Urinary bladder (tissue), 3 donors: ENCODE measurements at regions not wholly inside any gene's neighbourhood (a gene's known extent, or its start where the extent isn't known, plus 50 kb on each side); places are given as distances from the start of the nearest gene placed in this dataset.

Experiments used
- DNase-seq: peaks from one replicate; pipeline ENCODE4 v3.0.0-alpha.2; 2015; ENCODE audit errors: extremely low spot score
- H3K27ac ChIP-seq: one replicate; pipeline ENCODE4 v1.5.1; 2013; ENCODE audit warnings: low read depth, mild to moderate bottlenecking, moderate library complexity
- H3K36me3 ChIP-seq: one replicate; pipeline ENCODE4 v1.6.1; 2013; ENCODE audit warnings: mild to moderate bottlenecking, moderate library complexity; ENCODE audit not compliant: insufficient read depth
- H3K4me1 ChIP-seq: one replicate; pipeline ENCODE4 v1.6.1; 2013; ENCODE audit warnings: mild to moderate bottlenecking, moderate library complexity; ENCODE audit not compliant: insufficient read depth
- H3K4me3 ChIP-seq: one replicate; pipeline ENCODE4 v1.5.1; 2013; ENCODE audit warnings: low read depth, low read length
- WGBS: extraction: QIAGEN DNeasy Blood & Tissue Kit; methylation state at CpG from one replicate; pipeline ENCODE4 v1.1.7; 2013; 5-methylcytosine and 5-hydroxymethylcytosine counted together
- donor health status: healthy with polysubstance abuse.
- donor health status: healthy.

DNA sequence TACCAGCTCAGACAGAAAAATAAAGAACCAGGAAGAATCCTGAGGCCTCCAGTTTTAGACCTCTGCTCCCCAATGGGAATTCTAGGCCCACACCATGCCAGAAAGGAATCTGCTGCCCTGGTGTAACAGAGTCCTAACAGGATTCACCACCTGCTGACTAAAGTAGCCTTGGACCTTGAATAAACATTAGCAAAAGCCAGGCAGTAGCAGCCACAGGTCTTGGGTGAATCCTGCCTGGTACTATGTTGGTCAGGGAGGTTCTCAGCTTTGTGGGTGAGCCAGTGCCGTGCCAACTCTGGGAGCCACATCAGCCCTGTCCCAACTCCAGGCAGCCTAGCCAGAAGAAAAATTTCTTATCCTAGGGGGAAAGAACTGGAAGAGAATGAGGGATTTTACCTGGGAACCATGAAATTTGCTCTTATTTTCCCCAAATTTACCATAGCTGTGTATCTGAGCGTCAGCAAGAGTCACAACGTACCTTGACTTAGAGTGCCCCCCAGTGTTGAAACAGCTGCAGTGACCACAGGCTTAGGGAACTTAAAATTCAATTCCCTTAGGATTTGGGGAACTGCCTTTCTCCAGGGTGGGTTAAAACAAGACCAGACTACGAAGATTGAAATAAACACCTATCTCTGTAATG, 1895.6 kb upstream of the PRR20A start:
- H3K36me3 ChIP-seq: no peaks in the 10 kb centered on the region
- no peak overlapping the region for H3K27ac ChIP-seq
- H3K4me3 ChIP-seq: no peak overlapping the region
- no peak for DNase-seq
- 62% methylated on average over 4 of the region's 4 CpGs for WGBS
- H3K4me1 ChIP-seq: no peaks in the 10 kb centered on the region

DNA sequence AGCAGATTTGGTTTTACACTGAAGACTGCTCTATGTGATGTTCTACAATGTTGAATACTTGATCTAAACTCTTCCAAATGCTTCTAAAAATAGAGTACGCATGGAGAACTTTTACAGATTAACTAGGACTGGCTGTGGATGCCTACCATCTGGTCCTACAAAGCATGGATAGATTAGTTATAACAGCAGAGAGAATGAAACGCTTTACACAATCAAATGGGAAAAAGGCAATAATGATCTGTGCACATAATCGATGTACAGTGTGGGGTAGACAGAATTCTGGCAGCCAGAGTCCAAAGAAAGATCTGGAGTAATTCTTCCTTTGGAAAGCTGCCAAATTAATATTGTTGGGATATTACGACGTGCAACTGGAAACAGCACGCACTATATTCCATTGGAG, 1885.5 kb upstream of the PRR20A start:
- Histone ChIP-seq H3K4me1 (no peaks in the 10 kb centered on the region), H3K4me3 (no peak overlapping the region), H3K36me3 (no peaks in the 10 kb centered on the region), H3K27ac (no peak overlapping the region)
- no peak for DNase-seq
- WGBS: 42% methylated on average over 6 of the region's 6 CpGs

DNA sequence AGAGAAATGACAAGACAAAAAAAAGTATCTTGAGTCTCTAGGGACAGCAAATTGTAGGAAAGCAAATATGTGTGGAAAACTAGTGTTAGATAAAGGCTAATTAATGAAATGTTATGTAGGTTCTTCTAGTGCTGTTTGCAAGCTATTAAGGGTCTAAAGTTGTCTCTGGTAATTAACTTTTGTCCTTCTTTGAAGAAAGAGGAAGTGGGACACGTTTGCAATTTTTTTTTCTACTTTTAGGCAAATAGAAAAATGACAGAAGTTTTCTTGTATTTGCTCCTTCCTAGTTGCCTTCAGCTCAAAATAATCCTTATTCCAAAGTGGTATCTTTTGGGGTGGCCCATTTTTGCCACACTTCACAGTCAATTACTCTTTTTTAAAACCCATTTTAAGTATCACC, 1877.7 kb upstream of the PRR20A start:
- 35% methylated on average over 1 of the region's 1 CpG for WGBS
- Histone ChIP-seq H3K27ac (no peak overlapping the region), H3K4me3 (no peak overlapping the region), H3K36me3 (no peaks in the 10 kb centered on the region), H3K4me1 (no peaks in the 10 kb centered on the region)
- DNase-seq: no peak

DNA sequence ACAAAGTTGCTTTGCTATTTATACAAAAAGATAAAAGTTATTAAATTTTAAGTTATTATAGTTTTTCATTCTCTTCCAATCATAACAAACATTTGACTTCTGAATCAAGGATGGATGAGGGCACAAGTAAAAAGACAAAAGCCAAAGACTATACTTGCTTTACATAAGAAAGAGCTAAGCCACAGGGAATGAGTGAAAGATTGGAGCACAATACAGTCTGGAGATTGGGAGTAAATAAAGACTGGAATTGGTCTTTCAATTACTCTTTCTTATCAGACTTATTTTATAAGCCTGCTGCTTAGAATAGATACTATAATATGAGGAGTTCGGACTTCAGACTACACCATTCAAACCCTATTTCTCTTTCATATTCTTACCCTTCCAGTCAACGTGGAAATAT, 1874.1 kb upstream of the PRR20A start:
- Histone ChIP-seq H3K36me3 (no peaks in the 10 kb centered on the region), H3K4me1 (no peaks in the 10 kb centered on the region), H3K4me3 (no peak overlapping the region), H3K27ac (no peak overlapping the region)
- WGBS: 44% methylated on average over 2 of the region's 2 CpGs
- DNase-seq: no peak

DNA sequence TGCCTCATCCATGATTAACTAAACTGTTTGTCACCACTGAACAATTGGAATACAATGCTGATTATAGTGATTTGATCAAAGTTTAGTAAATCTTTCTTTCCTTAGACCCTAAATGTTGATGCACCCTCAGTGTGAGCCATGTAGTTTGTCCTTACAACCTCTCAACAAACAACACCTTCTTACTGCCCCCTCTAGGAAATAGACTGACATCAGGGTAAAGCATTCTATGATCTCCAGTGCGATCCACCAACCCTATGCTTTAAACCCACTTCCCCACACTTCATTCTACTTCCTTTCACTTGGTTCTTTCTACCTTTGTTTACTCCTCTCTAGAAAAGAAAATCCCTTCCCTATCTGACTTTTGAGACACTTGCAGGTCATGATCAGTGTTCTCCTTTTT, 1842.5 kb upstream of the PRR20A start:
- Histone ChIP-seq H3K36me3 (no peaks in the 10 kb centered on the region), H3K27ac (no peak overlapping the region), H3K4me1 (no peaks in the 10 kb centered on the region), H3K4me3 (no peak overlapping the region)
- WGBS: 82% methylated on average over 1 of the region's 1 CpG
- no peak for DNase-seq

DNA sequence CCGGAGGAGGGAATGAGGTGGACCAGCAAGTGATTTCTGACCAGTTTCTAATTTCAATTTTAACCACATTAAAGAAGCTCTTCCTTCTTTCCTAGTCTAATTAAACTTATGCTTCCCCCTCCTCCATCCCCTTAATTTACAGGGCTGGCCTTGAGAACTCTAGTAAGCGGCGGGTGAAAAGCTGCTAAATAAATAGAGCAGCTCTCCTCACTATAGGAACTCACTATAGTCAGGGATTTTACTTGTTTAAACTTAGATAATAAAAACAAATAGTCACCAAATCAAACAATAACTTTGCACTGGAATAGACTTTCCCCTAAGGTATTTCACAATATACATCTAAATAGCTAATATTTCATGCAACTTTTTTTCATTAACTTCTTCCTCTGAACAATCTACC, 1838.2 kb upstream of the PRR20A start:
- H3K4me3 ChIP-seq: no peak overlapping the region
- DNase-seq: no peak
- H3K27ac ChIP-seq: no peak overlapping the region
- no peaks in the 10 kb centered on the region for H3K36me3 ChIP-seq
- H3K4me1 ChIP-seq: no peaks in the 10 kb centered on the region
- WGBS: 73% methylated on average over 3 of the region's 3 CpGs

DNA sequence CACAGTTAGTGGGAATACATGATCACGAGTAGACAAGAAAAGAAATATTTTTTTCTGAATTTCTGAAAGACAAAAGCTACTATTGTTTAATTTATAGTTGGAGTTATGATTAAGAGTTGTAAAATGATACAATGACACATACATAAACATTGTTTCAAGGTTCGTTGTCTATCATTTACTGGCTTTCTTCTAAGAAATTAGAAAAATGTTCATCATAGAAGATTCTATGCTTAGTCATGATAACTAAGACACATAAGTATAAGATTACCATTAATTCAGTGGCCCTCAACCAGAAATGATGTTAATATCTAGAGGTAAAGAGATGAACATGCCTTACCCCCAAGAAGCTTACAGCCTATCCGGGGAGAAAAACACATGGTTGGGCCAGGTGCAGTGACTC, 1832.8 kb upstream of the PRR20A start:
- no peaks in the 10 kb centered on the region for H3K4me1 ChIP-seq
- H3K4me3 ChIP-seq: no peak overlapping the region
- no peak overlapping the region for H3K27ac ChIP-seq
- H3K36me3 ChIP-seq: no peaks in the 10 kb centered on the region
- no peak for DNase-seq
- WGBS: 76% methylated on average over 3 of the region's 3 CpGs

DNA sequence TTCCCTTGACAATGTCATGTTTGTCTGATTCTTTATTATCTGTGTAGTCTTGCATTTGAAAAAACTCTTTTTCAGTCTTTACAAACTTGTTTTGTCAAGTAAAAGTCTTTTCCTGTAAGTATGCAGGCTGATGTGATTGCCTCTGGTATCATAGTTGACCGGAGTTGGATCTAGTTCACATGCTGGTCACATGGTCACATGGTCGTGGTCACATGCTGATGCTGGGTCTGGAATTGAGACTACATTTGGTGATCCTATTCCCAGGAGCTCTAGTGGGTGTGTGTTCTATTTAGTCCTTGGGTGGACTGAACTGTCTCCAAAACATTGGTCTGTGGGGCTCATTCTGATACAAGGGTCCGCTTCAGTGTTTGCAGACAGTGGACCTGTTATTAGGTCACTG, 1798.8 kb upstream of the PRR20A start:
- Histone ChIP-seq H3K36me3 (no peaks in the 10 kb centered on the region), H3K27ac (no peak overlapping the region), H3K4me1 (no peaks in the 10 kb centered on the region), H3K4me3 (no peak overlapping the region)
- DNase-seq: no peak
- 87% methylated on average over 3 of the region's 3 CpGs for WGBS

DNA sequence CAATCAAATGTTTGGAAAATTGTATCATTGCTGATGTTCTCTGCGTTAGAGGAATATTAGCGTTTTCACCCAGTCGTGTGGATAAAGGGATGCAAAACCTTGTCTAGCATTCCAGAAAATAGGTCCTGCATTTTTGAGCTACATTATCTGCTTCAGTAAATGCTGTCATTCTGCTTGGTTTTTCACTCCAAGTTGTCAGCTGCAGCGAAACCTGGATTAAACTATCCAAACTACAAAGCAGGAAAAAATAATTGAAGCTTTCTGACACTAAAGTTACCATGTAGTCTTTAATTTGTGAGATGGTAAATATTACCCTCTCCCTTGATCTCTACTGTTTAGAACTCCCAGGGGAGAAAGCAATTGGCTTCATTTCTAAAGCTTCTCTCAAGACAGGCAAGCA, 1795.5 kb upstream of the PRR20A start:
- H3K4me3 ChIP-seq: no peak overlapping the region
- no peak for DNase-seq
- no peaks in the 10 kb centered on the region for H3K36me3 ChIP-seq
- no peak overlapping the region for H3K27ac ChIP-seq
- no peaks in the 10 kb centered on the region for H3K4me1 ChIP-seq
- WGBS: 74% methylated on average over 4 of the region's 4 CpGs

DNA sequence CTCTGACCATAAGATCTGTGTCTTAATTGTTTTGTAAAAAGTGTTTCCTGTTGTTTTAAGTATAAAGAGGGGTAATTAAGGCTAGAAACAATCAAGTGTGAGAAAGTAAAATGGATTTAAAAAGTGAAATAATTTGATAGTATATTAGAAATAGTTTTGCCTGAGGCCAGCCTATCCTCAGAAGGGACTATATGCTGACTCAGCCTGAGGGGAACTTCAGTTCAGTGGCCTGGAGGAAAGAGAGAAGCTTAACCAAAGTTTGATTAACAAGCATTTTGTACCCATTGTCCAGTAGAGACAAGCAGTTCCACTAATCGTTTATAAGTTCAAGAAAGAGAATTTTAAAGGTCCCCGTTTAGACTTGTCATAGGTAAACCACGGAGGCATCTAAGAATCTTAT, 1793.2 kb upstream of the PRR20A start:
- 96% methylated on average over 3 of the region's 3 CpGs for WGBS
- H3K27ac ChIP-seq: no peak overlapping the region
- no peak overlapping the region for H3K4me3 ChIP-seq
- H3K36me3 ChIP-seq: no peaks in the 10 kb centered on the region
- no peaks in the 10 kb centered on the region for H3K4me1 ChIP-seq
- DNase-seq: no peak

DNA sequence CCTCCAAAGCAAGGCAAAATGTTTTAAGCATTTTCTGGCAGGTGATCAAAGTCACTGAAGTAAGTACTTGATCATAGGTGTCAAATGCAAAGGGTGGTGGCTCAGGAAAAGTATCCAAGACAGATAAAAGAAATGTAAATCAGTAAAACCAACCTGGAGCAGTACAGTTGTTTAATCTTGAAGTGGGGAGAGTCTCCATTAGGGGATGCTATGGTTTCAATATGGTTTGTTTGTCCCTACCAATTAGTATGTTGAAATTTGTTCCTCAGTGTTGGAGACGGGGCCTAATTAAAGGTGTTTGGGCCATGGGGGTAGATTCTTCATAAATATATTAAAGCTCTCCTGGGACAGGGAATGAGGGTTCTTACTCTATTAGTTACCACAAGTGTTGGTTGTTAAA, 1781.7 kb upstream of the PRR20A start:
- no peak for DNase-seq

DNA sequence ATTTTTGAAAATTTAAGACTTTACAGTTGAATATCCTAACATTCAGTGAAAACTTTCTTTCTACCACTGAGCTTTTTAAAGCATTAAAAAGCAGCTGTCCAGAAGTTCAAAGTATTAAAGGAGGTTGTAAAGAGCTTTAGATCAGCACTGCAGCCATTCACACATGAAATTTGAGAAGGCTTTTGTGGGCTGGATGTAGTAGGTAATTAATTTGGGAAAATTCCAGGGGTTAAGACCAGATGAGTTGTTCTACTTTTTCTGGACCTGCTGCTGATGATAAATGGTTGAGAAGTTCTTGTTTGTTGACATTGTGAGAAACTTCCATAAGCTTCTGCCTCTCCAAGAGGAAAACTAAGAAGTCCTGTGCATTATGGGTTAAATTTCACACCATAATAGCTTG, 1779.6 kb upstream of the PRR20A start:
- Histone ChIP-seq H3K27ac (no peak overlapping the region), H3K4me1 (no peaks in the 10 kb centered on the region)

More for the DNA sequence above, 1781.7 kb upstream of the PRR20A start:
- 67% methylated on average over 1 of the region's 1 CpG for WGBS
- no peak overlapping the region for H3K4me3 ChIP-seq
- H3K27ac ChIP-seq: no peak overlapping the region
- H3K36me3 ChIP-seq: no peaks in the 10 kb centered on the region
- no peaks in the 10 kb centered on the region for H3K4me1 ChIP-seq

DNA sequence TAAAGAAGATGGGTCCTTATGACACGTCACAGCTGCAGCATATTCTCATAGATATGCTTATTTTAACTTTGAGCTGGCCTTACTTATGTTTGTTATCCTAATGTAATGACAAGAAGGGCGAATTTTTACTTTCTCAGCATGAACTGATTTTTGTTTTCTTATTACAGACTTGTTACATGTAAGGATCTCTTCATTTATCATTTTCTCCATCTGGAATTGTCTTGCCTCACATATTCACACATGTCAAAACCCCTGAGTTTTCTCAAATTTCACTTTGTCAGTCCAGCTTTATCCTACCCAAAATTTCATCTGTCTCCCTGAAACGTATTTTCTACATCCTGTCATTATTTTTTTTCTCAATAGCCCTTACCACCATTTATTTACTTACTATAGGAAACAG, 1774.0 kb upstream of the PRR20A start:
- WGBS: 55% methylated on average over 3 of the region's 3 CpGs
- H3K4me3 ChIP-seq: no peak overlapping the region
- no peaks in the 10 kb centered on the region for H3K36me3 ChIP-seq
- DNase-seq: no peak
- no peaks in the 10 kb centered on the region for H3K4me1 ChIP-seq
- H3K27ac ChIP-seq: no peak overlapping the region

More for the DNA sequence above, 1779.6 kb upstream of the PRR20A start:
- Histone ChIP-seq H3K36me3 (no peaks in the 10 kb centered on the region), H3K4me3 (no peak overlapping the region)
- no peak for DNase-seq

DNA sequence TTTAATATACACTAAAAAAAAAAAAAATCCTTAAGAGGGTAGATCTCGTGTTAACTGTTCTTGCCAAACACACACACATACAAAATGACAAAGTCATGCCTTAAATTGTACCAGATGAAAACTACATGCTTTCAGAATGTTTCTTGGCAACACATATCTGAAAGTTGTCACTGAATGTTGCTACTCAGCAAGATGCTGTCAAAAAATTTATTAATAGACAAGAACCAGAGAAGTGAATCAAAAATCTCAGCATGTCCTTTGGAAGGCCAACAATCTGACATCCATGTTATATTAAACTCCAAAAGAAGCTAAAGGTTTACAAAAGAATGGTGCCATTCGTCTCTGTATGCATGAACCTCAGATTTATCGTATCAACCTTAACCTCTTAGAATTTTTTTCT, 1746.2 kb upstream of the PRR20A start:
- Histone ChIP-seq H3K4me3 (no peak overlapping the region), H3K4me1 (no peaks in the 10 kb centered on the region), H3K36me3 (no peaks in the 10 kb centered on the region), H3K27ac (no peak overlapping the region)
- WGBS: 79% methylated on average over 3 of the region's 3 CpGs
- DNase-seq: no peak

DNA sequence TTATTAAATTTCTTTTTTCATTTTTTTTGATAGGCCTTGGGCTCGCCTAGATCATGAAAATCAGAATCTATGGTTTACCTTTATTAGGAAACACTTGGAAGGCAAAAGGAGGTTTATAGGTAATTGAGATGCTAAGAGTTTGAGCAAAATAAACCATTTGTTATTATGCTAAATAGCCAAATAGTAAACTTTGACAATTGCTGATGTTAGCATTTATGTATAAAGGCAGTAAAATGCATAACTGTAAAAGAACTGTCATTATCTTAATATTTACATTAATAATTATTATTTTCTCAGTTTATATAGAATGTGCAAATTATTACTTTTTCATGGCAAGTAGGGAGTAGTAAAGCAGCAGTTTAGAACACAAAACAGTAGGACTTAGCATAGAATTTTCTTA, 1737.8 kb upstream of the PRR20A start:
- Histone ChIP-seq H3K4me1 (no peaks in the 10 kb centered on the region), H3K27ac (no peak overlapping the region), H3K4me3 (no peak overlapping the region), H3K36me3 (no peaks in the 10 kb centered on the region)
- no peak for DNase-seq
- 87% methylated on average over 1 of the region's 1 CpG for WGBS
